CD4-positive, alpha-beta T cell treated with Interleukin-6 for 4 hours (primary cell): ENCODE measurements at regions not wholly inside any gene's neighbourhood (a gene's known extent, or its start where the extent isn't known, plus 50 kb on each side); places are given as distances from the start of the nearest gene placed in this dataset.

Experiments used
- DNase-seq: peaks from one replicate; pipeline ENCODE4 v3.0.0-alpha.2; 2020; ENCODE audit warnings: mixed read lengths

DNA sequence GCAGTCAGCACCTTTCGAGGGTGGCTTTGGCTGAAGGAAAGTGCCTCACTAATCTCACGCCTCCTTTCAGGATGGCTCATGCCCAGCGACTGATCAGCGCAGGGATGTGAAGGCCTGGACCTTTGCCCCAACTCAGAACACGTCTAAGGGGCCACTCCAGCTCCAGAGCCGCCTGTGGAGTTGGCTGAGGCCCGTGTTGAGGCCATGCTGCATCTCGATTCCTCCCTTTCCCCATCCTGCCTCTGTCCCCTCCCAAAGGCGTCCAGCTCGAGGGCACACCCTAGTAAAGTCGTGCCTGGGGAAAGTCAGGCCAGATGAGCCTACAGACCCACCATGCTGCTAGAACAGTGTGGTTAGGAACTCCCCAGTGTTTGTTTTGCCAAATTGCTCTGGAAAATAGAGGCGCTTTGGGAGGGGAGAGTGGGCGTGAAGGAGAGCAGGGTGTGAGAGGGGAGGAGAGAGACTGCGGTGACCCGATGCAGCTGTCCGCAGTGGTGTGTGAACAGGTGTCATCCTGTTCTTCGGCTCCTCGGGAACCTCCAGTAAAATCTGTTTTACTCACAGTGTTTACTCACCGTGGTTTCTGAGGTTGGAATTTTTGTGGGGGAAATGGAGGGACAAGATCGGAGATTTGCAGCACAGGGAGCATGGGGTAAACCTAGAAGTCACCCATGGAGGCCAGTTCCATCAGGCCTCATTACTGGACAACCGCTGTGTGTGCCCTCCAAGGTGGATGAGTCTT lies 85.0 kb upstream of the PMEPA1 start:
- no peak for DNase-seq

DNA sequence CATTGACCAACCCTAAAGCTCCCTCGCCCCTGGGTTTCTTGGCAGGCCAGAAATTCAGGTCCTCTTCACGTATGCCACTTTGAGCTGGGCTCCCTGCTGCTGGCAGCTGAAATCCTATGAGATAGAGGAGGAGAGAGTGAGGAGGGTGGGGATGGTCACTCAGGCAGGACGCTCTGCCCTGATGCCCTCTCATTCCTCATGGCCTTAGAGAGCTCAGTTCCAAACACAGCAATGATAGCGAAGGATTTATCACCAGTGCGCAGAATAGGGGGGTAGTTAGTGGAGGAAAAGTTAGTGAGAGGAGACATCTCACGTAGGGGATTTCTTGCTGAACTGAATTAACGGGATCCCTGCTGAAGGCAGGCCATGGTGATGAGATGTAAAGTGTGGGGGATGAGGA lies 84.2 kb upstream of the PMEPA1 start:
- no peak for DNase-seq

DNA sequence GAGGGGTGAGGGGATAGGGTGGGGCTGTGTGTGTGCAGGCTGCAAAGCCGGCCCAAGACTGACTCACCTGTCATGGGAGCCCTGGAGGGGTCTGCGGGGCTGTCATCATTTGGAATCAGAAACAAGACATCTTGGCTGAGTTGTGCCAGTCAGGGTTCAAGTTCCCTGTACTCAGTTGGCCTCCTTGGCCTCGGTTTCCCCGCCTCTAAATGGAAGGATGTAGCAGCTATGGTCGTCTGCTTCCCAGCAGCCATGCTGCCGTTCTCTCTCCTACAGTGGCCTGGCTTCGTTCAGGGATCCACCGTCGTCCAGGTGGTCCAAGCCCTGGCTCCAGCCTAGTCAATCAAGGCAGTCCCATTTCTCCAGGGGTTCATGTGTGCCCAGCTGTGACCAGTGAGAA lies 83.6 kb upstream of the PMEPA1 start:
- DNase-seq, result no peak

- DNase-seq, result no peak
Observed at GRCh38 chr20:57792386-57793080, 82.7 kb upstream of the PMEPA1 start.

GRCh38 chr20:57791966-57792365 lies 82.2 kb upstream of the PMEPA1 start:
- no peak for DNase-seq

DNA sequence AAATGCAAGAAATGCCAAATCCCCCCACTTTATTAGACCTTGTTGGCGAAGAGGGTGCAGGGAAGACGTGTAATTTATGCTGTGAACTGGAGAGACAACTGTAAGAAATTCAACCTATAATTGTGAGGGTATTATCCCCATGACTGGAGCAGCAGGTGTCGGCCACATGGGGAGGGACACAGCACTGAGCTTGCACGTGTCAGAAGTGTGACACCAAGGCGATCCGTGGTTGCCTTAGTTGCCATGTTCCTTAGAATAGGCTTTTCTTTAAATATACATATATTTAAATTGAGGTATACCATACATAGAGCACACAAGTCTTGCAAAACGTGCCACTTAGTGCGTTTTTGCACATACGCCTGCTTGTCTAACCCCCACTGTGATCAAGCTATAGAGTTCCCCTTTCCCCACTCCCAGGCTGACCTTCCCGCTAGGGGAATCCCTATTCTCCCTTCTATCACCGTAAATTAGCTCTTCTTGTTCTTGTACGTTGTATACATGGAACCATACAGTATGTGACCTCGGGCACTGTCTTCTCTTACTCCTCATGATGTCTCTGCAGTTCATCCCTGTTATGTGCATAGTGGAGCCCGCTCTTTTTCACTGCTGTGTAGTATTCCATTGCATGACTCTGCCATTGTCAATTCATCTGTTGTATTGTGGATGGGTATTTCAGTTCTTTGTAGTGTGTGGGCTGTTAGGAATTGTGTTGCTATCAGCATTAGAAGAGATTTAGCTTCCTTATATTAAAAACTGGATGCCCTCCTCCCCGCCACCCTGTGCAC lies 81.6 kb upstream of the PMEPA1 start:
- no peak for DNase-seq

- no peak for DNase-seq
Observed at GRCh38 chr20:57790176-57790575, 80.4 kb upstream of the PMEPA1 start.

DNA sequence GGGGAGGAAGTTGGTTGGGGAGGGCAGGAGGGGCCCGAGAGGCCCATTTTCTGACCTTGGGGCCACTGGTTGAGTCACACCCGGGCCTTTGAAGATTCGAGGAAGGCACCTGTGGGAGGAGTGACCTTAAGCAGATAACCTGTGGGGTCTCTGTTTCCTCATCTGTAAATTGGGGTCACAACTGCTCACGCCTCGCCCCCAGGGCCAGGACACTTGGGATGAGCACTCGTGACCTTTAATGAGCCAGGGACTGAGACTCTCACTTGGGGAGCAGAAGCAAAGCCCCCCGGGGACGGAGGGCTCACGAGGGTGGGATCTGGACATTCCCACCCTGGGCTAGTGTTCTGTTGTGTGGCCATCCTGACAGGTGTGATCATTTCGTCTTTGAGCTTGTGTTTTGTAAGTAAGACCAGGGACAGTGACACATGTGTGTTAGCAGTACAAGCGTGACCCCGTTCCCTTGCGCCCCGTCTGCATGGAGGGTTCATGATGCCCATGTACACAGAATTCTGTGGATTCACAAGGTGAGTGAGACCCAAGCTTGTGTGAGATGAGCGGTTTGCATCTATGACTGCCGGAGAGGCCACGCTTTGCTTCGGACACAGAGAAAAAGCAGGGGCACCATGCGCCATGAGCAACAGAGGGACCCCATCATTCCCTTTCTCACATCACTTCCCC lies 79.3 kb upstream of the PMEPA1 start:
- no peak for DNase-seq

GRCh38 chr20:57787990-57788781 lies 78.4 kb upstream of the PMEPA1 start:
- no peak for DNase-seq

DNA sequence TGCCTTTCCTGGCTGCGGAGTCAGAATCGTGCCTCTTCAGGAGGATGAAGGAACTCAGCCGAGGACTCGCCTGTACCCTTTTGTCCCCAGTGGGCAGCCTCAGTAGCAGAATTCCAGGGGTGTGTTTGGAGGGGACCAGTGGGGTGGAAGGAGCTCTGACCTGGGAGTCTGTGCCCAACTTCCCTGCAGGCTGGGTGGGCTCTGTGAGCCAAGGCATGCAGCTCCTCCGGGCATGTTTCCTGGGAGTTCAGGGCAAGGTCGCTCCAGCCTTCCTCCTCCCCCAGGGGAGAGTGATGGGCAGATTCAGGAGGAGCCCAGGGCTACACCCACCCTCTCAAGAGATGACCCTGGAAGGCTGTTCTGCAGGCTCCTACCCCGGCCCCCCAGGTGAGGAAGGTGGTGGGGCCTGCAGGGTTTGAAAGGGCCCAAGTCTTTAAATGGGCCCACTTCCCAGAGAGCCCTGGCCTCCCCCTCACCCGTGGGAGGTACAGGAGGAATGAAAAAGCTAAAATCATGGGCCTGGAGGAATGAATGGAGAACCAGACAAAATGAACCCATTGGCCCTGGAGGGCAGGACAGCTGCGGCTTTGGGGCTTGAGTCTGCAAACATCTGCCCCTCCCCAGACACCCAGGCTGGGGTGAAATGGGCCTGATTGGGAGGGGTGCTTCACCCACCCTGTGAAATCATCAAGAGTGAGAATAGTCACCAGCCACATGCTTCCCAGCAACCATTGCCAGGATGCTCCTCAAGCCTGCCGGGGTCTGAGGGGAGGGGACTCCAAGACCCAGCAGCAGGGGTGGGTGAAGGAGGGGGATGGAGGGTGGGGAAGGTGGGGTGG lies 77.6 kb upstream of the PMEPA1 start:
- DNase-seq, result no peak

DNA sequence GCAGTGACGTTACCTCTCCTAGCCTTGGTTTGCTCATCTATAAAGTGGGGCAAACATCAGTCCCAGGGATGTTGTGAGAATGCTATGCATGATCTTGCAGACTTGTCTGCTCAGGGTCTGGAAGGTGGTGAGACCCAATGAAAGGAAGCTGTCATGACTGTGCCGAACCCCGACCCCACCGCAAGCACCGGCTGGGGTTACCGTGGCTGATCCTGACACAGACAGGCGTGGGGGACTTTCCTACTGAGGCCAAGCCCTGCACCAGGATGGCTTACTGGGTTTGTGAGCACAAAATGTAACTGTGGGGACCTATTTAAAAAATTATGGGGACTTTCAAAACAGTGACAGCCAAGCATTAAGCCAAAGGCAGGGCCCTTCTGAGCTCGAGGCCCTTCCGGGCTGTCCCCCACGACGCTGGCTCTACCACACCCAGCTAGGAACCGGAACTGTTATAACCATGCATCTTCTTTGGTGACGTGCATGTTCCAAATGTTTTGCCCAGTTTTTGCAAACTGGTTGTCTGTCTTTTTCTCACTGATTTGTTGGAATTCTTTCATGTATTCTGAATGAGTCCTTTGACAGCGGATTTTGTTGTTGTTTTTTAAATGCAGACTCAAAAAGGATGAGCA lies 76.6 kb upstream of the PMEPA1 start:
- DNase-seq, result no peak

DNA sequence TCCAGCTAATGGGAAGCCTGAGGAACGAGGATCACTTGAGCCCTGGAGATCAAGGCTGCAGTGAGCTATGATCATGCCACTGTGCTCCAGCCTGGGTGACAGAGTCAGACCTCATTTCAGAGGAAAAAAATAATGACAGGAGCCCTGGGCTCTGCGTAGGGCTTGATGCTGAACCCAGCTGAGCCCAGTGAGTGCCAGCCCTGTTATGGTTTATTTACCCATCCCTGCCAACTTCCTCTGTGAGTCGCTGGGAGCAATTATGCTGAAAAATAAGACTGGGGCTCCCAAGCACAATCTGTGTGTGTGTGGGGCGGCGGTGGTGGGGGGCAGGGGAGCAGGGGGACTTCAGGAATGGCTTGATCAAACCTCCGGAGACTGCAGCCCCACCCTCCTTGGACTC lies 75.9 kb upstream of the PMEPA1 start:
- DNase-seq, result no peak

- DNase-seq, result no peak
Observed at GRCh38 chr20:57785061-57785460, 75.2 kb upstream of the PMEPA1 start.

GRCh38 chr20:57783956-57784837 lies 74.4 kb upstream of the PMEPA1 start:
- DNase-seq, result no peak

DNA sequence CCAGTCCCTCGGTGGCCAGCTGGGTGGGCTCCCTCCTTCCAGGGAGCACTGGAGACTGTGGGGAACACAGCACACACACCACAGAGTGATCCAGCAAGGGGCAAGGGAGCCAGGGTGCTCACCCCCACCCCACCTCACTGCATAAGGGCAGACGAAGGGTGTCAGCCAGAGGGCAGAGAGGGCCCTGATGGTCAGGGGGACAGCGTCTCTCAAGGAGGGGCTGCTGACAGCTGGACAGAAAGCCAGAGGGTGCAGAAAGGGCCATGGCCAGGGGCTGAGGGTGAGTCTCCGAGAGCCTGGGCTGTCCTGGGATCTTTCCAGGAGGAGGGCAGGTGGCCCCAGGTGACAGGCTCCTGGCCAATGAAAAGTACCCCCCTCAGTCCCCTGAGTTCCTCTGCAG lies 73.4 kb upstream of the PMEPA1 start:
- DNase-seq, result no peak

GRCh38 chr20:57782631-57783041 lies 72.8 kb upstream of the PMEPA1 start:
- no peak for DNase-seq

- DNase-seq, result no peak
Observed at GRCh38 chr20:57781901-57782300, 72.1 kb upstream of the PMEPA1 start.

GRCh38 chr20:57780906-57781305 lies 71.1 kb upstream of the PMEPA1 start:
- no peak for DNase-seq

DNA sequence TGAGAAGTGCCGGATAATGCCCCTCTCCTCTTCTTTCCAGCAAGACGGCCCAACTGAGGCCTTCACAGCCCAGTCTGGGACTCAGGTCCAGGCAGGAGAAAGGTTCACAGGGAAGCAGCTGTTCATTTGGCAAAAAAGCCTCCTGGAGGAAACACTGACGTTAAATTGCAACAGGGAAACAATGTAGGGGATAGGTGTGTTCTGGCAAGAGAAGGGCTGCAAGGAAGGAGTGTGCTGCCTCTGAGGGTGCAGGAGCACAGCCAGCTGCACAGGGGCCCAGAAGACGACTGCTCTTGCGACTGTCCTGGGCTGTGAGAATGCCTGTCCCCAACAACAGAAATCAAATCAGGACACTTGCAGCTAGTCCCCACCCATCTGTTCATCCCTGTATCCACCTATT lies 70.6 kb upstream of the PMEPA1 start:
- DNase-seq, result no peak
